ENCODE measurements at regions not wholly inside any gene's neighbourhood (a gene's known extent, or its start where the extent isn't known, plus 50 kb on each side); places are given as distances from the start of the nearest gene placed in this dataset.

DNA sequence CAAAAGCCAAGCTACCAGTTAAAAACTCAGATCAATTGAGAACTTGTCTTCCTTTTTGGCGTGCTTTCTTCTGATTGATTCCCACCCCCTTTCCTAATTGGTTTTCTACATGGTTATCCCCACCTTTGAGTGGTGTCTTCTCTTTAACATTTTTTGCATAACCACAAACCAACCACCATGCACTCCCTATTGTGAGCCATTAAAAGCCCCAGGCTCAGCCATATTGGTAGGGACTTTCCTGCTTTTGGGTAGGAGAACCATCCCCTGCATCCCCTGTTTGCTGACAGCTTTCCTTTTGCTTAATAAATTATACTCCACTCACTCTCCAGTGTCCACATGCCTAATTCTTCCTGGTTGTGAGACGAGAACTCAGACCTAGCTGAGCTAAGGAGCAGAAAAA lies 1651.4 kb upstream of the IGFBP7 start:
- no peak for DNase-seq (ENCODE audit: low spot score)
- in situ Hi-C loops (cut with MboI; ENCODE audit: low sequenced_read_pairs, unreplicated experiment), result no loop called here
- TF ChIP-seq, protein P1, sequence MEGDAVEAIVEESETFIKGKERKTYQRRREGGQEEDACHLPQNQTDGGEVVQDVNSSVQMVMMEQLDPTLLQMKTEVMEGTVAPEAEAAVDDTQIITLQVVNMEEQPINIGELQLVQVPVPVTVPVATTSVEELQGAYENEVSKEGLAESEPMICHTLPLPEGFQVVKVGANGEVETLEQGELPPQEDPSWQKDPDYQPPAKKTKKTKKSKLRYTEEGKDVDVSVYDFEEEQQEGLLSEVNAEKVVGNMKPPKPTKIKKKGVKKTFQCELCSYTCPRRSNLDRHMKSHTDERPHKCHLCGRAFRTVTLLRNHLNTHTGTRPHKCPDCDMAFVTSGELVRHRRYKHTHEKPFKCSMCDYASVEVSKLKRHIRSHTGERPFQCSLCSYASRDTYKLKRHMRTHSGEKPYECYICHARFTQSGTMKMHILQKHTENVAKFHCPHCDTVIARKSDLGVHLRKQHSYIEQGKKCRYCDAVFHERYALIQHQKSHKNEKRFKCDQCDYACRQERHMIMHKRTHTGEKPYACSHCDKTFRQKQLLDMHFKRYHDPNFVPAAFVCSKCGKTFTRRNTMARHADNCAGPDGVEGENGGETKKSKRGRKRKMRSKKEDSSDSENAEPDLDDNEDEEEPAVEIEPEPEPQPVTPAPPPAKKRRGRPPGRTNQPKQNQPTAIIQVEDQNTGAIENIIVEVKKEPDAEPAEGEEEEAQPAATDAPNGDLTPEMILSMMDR (IDR thresholded peaks at IDR 0.05; ENCODE audit: borderline replicate concordance, control extremely low read depth, extremely low read depth, insufficient read depth, missing control alignments), result no peak

DNA sequence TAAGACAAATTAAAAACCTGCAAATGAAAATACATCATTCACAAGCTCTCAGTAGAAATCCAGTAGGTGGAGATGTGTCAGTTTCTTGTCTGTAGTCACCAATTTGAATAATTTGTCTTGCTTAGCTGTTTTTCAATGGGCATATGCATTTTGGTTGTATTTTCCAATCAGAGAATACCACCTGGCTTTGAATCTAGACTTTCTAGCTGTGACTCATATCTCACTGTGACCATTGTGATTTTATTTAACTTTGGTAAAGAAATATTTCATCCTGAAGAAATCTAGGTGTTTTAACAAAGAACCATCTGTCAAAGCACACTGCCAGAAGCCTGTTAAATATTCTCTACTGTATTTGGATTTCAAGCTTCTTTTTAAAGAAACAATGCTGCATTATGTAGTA lies 1650.6 kb upstream of the IGFBP7 start:
- TF ChIP-seq, protein P1 (IDR thresholded peaks at IDR 0.05; ENCODE audit: borderline replicate concordance, control extremely low read depth, extremely low read depth, insufficient read depth, missing control alignments), result no peak
- in situ Hi-C loops (cut with MboI; ENCODE audit: low sequenced_read_pairs, unreplicated experiment), result no loop called here
- DNase-seq (ENCODE audit: low spot score), result no peak

DNA sequence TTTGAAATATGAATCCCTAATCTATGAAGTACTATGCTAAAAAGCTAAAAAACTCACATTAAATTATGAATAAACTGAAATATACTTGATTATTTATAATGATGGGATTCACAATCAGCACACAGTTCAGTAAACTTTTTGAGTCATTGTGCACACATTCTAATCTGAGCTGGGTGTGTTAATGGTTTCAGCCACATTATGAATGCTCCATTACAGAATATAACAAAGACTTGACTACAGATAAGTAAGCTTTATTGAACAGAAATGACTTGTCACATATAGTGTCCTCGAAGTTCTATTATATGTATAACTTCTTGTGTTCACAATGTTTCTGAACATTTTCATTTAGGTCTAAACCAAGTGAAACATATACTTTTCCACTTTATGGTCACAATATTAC lies 1649.9 kb upstream of the IGFBP7 start:
- in situ Hi-C loops (cut with MboI; ENCODE audit: low sequenced_read_pairs, unreplicated experiment), result no loop called here
- TF ChIP-seq, protein P1 (IDR thresholded peaks at IDR 0.05; ENCODE audit: borderline replicate concordance, control extremely low read depth, extremely low read depth, insufficient read depth, missing control alignments), result no peak
- DNase-seq (ENCODE audit: low spot score), result no peak

DNA sequence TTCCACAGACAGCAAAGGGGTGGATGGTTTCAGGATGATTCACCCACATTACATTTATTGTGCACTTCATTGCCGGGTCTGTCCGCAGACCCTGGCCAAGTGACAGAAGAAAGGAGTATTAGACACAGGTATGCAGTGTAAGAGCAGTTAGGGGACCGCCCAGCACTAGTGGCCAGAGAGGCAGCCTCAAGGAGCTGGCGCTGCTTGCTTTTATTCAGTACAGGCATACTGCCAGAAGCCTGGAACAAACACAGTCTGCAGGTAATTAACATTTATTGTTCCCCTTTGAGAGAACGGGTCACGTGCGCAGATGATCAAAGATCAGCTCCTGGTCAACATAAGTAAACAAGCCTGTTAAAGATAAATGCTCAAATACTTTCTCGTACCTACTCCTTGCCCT lies 1639.0 kb upstream of the IGFBP7 start:
- TF ChIP-seq, protein P1 (IDR thresholded peaks at IDR 0.05; ENCODE audit: borderline replicate concordance, control extremely low read depth, extremely low read depth, insufficient read depth, missing control alignments), result no peak
- in situ Hi-C loops (cut with MboI; ENCODE audit: low sequenced_read_pairs, unreplicated experiment), result no loop called here
- no peak for DNase-seq (ENCODE audit: low spot score)

DNA sequence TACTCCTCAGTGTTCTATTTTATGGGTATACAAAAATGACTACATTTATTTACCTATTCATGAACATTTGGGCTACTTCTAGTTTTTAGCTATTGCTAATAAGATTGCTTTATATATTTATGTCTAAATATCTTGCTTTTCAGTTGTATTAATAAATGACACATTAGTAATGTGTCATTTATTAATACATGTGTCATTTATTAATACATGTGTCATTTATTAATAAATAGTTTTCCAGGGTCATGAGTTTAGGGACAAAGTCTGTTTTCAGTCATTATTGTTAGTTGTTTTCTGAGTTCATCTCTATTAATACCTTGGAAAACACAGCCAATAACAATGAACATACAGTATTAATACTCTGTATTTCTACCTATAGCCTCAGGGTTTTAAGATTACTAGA lies 1630.7 kb upstream of the IGFBP7 start:
- DNase-seq (ENCODE audit: low spot score), result no peak
- in situ Hi-C loops (cut with MboI; ENCODE audit: low sequenced_read_pairs, unreplicated experiment), result no loop called here
- TF ChIP-seq, protein P1 (IDR thresholded peaks at IDR 0.05; ENCODE audit: borderline replicate concordance, control extremely low read depth, extremely low read depth, insufficient read depth, missing control alignments), result no peak

DNA sequence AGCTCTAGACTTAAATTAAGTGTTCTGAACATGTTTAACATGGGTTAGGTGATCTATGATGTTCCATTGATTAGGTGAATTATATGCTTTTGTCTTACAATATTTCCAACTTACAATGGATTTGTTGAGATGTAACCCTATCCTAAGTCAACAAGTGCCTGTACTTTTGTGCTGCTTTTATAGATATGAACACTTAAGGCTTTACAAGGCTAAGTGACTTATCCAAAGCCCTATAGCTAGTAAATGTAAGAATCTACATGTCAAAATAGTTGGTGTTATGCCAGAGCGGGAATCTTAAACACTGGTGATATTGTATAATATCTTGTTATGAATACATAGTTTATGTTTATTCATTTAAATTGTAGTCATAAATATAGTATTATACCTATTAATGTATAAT lies 1629.1 kb upstream of the IGFBP7 start:
- in situ Hi-C loops (cut with MboI; ENCODE audit: low sequenced_read_pairs, unreplicated experiment), result no loop called here

More for the DNA sequence above, 1629.1 kb upstream of the IGFBP7 start:
- TF ChIP-seq, protein P1 (IDR thresholded peaks at IDR 0.05; ENCODE audit: borderline replicate concordance, control extremely low read depth, extremely low read depth, insufficient read depth, missing control alignments), result no peak
- no peak for DNase-seq (ENCODE audit: low spot score)
